CD4-positive, alpha-beta T cell (primary cell): ENCODE measurements at regions not wholly inside any gene's neighbourhood (a gene's known extent, or its start where the extent isn't known, plus 50 kb on each side); places are given as distances from the start of the nearest gene placed in this dataset.

ENCODE experiments used
- ATAC-seq: fragments of 200-7000 bp; cut with Tn5 transposase; one replicate; pipeline ENCODE4 v1.10.0; 2022; ENCODE audit warnings: mild to moderate bottlenecking; ENCODE audit not compliant: poor library complexity
- CTCF ChIA-PET: fragments of 350-600 bp; sonication (Branson Sonifier 250); formaldehyde crosslinking; loops from one replicate; lab custom pipeline; 2021; ENCODE audit warnings: antibody characterized with exemption, inconsistent platforms; lab: Charles Lee
- POLR2A ChIA-PET: fragments of 350-600 bp; sonication (Branson Sonifier 250); formaldehyde crosslinking; loops from one replicate; lab custom pipeline; 2021; ENCODE audit warnings: antibody characterized with exemption, inconsistent platforms; lab: Charles Lee
- DNase-seq, 14 experiments: peaks; one replicate each; pipeline ENCODE4 v3.0.0-alpha.2; 2013 to 2020; ENCODE audit warnings: mixed read lengths in 2 of 14
- H3K27ac ChIP-seq, 2 donors: one replicate each; pipeline versions ENCODE4 v1.5.1 to v1.7.0; 2013; ENCODE audit warnings: low read length in 2 of 2, low read depth in 1 of 2, mild to moderate bottlenecking in 1 of 2
- H3K27me3 ChIP-seq, 2 experiments: 1 replicate in 1 of 2; 2 replicates in 1 of 2; pipeline versions ENCODE4 v1.6.1 to v1.7.0; 2013; ENCODE audit warnings: low read length in 2 of 2, control low read depth in 1 of 2, mild to moderate bottlenecking in 1 of 2, moderate library complexity in 1 of 2; ENCODE audit not compliant: insufficient read depth in 2 of 2, control insufficient read depth in 1 of 2
- H3K36me3 ChIP-seq: one replicate; pipeline ENCODE4 v1.6.1; 2013; ENCODE audit warnings: low read length, control low read depth; ENCODE audit not compliant: insufficient read depth
- H3K4me1 ChIP-seq: one replicate; pipeline ENCODE4 v1.6.1; 2013; ENCODE audit warnings: low read length, control low read depth; ENCODE audit not compliant: insufficient read depth
- H3K4me3 ChIP-seq: one replicate; pipeline ENCODE4 v1.5.1; 2013; ENCODE audit warnings: mild to moderate bottlenecking, low read length, moderate library complexity
- H3K9me3 ChIP-seq, 2 experiments: 1 replicate in 1 of 2; 2 replicates in 1 of 2; pipeline versions ENCODE4 v1.6.1 to v1.7.0; 2013; ENCODE audit warnings: low read length in 2 of 2, mild to moderate bottlenecking in 2 of 2, control low read depth in 1 of 2, moderate library complexity in 1 of 2; ENCODE audit not compliant: control insufficient read depth in 1 of 2, insufficient read depth in 1 of 2
- H3K27ac Mint-ChIP-seq: one replicate; pipeline ENCODE4 v1.8.0; 2020; ENCODE audit warnings: mixed read lengths
- H3K27me3 Mint-ChIP-seq: one replicate; pipeline ENCODE4 v1.8.0; 2021; ENCODE audit warnings: mixed read lengths
- H3K36me3 Mint-ChIP-seq: one replicate; pipeline ENCODE4 v1.8.0; 2021; ENCODE audit warnings: low read depth, mixed read lengths
- H3K4me1 Mint-ChIP-seq: one replicate; pipeline ENCODE4 v1.8.0; 2021; ENCODE audit warnings: low read depth, mixed read lengths
- H3K4me3 Mint-ChIP-seq: one replicate; pipeline ENCODE4 v1.8.0; 2020; ENCODE audit warnings: mild to moderate bottlenecking, mixed read lengths
- H3K9me3 Mint-ChIP-seq: one replicate; pipeline ENCODE4 v1.8.0; 2020; ENCODE audit warnings: mixed read lengths
- CTCF ChIP-seq: fragments of 200-600 bp; IDR thresholded peaks from one replicate; pipeline ENCODE4 v1.8.0; 2022; ENCODE audit warnings: antibody characterized with exemption, mild to moderate bottlenecking
- intact Hi-C, 2 experiments: fragments of 100-400 bp; cut with DNase I in 1 of 2; cut with micrococcal nuclease in 1 of 2; formaldehyde crosslinking; loops; one replicate each; pipeline versions ENCODE4 v1.15.1 to v1.9.0; 2023 to 2025; cut with DNase I, micrococcal nuclease

- no peaks in the 10 kb centered on the region for H3K4me1 ChIP-seq
- H3K4me1 Mint-ChIP-seq: no peaks in the 10 kb centered on the region
- ChIA-PET POLR2A (no interaction called here), CTCF (no interaction called here)
- H3K4me3 Mint-ChIP-seq: no peak overlapping the region
- H3K27me3 Mint-ChIP-seq: peaks cover 10% of the 10 kb centered on the region
- DNase-seq (no peak), ATAC-seq (no peak)
- H3K4me3 ChIP-seq: no peak overlapping the region
- H3K27me3 ChIP-seq: no peaks in the 10 kb centered on the region
- no peaks in the 10 kb centered on the region for H3K9me3 Mint-ChIP-seq
- H3K36me3 Mint-ChIP-seq: no peaks in the 10 kb centered on the region
- no peaks in the 10 kb centered on the region for H3K36me3 ChIP-seq
- intact Hi-C loops: no loop called here
- no peak overlapping the region for H3K27ac ChIP-seq
- no peaks in the 10 kb centered on the region for H3K9me3 ChIP-seq
- no peak overlapping the region for H3K27ac Mint-ChIP-seq
- no peak for TF ChIP-seq CTCF
Observed at GRCh38 chr12:126210026-126210425, 1144.8 kb downstream of the AACS start.

- TF ChIP-seq CTCF: no peak
- Histone ChIP-seq H3K36me3 (no peaks in the 10 kb centered on the region), H3K9me3 (no peaks in the 10 kb centered on the region), H3K4me3 (no peak overlapping the region), H3K27me3 (no peaks in the 10 kb centered on the region), H3K27ac (no peak overlapping the region), H3K4me1 (no peaks in the 10 kb centered on the region)
- ATAC-seq (no peak), DNase-seq (no peak)
- no peak overlapping the region for H3K27ac Mint-ChIP-seq
- H3K4me1 Mint-ChIP-seq: no peaks in the 10 kb centered on the region
- intact Hi-C loops: no loop called here
- H3K9me3 Mint-ChIP-seq: no peaks in the 10 kb centered on the region
- CTCF ChIA-PET: no interaction called here
- no peak overlapping the region for H3K4me3 Mint-ChIP-seq
- POLR2A ChIA-PET: no interaction called here
- H3K27me3 Mint-ChIP-seq: peaks cover 7% of the 10 kb centered on the region
- no peaks in the 10 kb centered on the region for H3K36me3 Mint-ChIP-seq
Observed at GRCh38 chr12:126210448-126210847, 1145.2 kb downstream of the AACS start.

GRCh38 chr12:126212824-126213223 lies 1147.6 kb downstream of the AACS start:
- Histone ChIP-seq H3K27me3 (no peaks in the 10 kb centered on the region), H3K36me3 (no peaks in the 10 kb centered on the region), H3K27ac (no peak overlapping the region), H3K4me3 (no peak overlapping the region), H3K4me1 (no peaks in the 10 kb centered on the region), H3K9me3 (peaks cover 0 to 4% of the 10 kb centered on the region in 2 experiments)
- POLR2A ChIA-PET: no interaction called here
- DNase-seq: no peak
- ATAC-seq: no peak
- intact Hi-C loops: no loop called here
- Mint-ChIP-seq H3K9me3 (no peaks in the 10 kb centered on the region), H3K27me3 (no peaks in the 10 kb centered on the region), H3K4me1 (no peaks in the 10 kb centered on the region), H3K27ac (no peak overlapping the region), H3K36me3 (no peaks in the 10 kb centered on the region), H3K4me3 (no peak overlapping the region)
- no peak for TF ChIP-seq CTCF
- CTCF ChIA-PET: no interaction called here
